ENCODE measurements at regions not wholly inside any gene's neighbourhood (a gene's known extent, or its start where the extent isn't known, plus 50 kb on each side); places are given as distances from the start of the nearest gene placed in this dataset.

- no peak for DNase-seq (ENCODE audit: low spot score)
- Histone ChIP-seq H3K27me3 (ENCODE audit: control insufficient read depth in 4 of 4, insufficient read depth in 4 of 4, low read length in 3 of 4) (no peaks in the 10 kb centered on the region), H3K27ac (ENCODE audit: low read depth in 1 of 2, low read length in 2 of 2) (no peak overlapping the region), H3K9ac (ENCODE audit: low read depth in 1 of 2, low read length in 2 of 2) (no peak overlapping the region), H3K4me3 (ENCODE audit: low read depth in 1 of 3, low read length in 3 of 3) (no peak overlapping the region), H3K36me3 (ENCODE audit: control insufficient read depth in 4 of 4, insufficient read depth in 3 of 4, low read depth in 1 of 4, low read length in 3 of 4) (no peaks in the 10 kb centered on the region), H3K4me1 (ENCODE audit: control insufficient read depth in 4 of 4, insufficient read depth in 4 of 4, low read length in 3 of 4) (no peaks in the 10 kb centered on the region), H3K9me3 (ENCODE audit: control insufficient read depth in 4 of 4, low read length in 3 of 4) (no peaks in the 10 kb centered on the region)
- TF ChIP-seq RAD21 (IDR thresholded peaks at IDR 0.05) (no peak), YY1 (IDR thresholded peaks at IDR 0.05) (no peak), MAX (IDR thresholded peaks at IDR 0.05) (no peak), JUND (IDR thresholded peaks at IDR 0.05) (no peak), GABPA (IDR thresholded peaks at IDR 0.05 in 1 of 2, conservative IDR thresholded peaks at IDR 0.05 in 1 of 2) (no peak), HNF4A (conservative IDR thresholded peaks at IDR 0.05) (no peak), CTCF (IDR thresholded peaks at IDR 0.05; ENCODE audit: low read depth, low read length, missing input control) (no peak), EGR1 (IDR thresholded peaks at IDR 0.05; ENCODE audit: low read depth in 2 of 2) (no peak), SP1 (IDR thresholded peaks at IDR 0.05) (no peak), REST (IDR thresholded peaks at IDR 0.05) (no peak), TAF1 (conservative IDR thresholded peaks at IDR 0.05) (no peak), HNF4G (IDR thresholded peaks at IDR 0.05) (no peak), NR2F2 (IDR thresholded peaks at IDR 0.05) (no peak), ZBTB33 (IDR thresholded peaks at IDR 0.05) (no peak), FOXA1 (IDR thresholded peaks at IDR 0.05) (no peak), ATF3 (IDR thresholded peaks at IDR 0.05) (no peak), RXRA (IDR thresholded peaks at IDR 0.05) (no peak)
These were observed 349.3 kb upstream of the SOX2 start for GRCh38 chr3:181362378-181362777.

GRCh38 chr3:181358562-181358961 lies 353.2 kb upstream of the SOX2 start:
- no peak overlapping the region for H3K4me3 ChIP-seq (ENCODE audit: low read depth in 1 of 3, low read length in 3 of 3)
- no peak for DNase-seq (ENCODE audit: low spot score)
- no peaks in the 10 kb centered on the region for H3K4me1 ChIP-seq (ENCODE audit: control insufficient read depth in 4 of 4, insufficient read depth in 4 of 4, low read length in 3 of 4)
- no peaks in the 10 kb centered on the region for H3K36me3 ChIP-seq (ENCODE audit: control insufficient read depth in 4 of 4, insufficient read depth in 3 of 4, low read depth in 1 of 4, low read length in 3 of 4)
- WGBS: 70% methylated on average over 3 of the region's 3 CpGs
- H3K9me3 ChIP-seq (ENCODE audit: control insufficient read depth in 4 of 4, low read length in 3 of 4): no peaks in the 10 kb centered on the region
- H3K9ac ChIP-seq (ENCODE audit: low read depth in 1 of 2, low read length in 2 of 2): no peak overlapping the region
- H3K27ac ChIP-seq (ENCODE audit: low read depth in 1 of 2, low read length in 2 of 2): no peak overlapping the region
- no peaks in the 10 kb centered on the region for H3K27me3 ChIP-seq (ENCODE audit: control insufficient read depth in 4 of 4, insufficient read depth in 4 of 4, low read length in 3 of 4)
- TF ChIP-seq GABPA (IDR thresholded peaks at IDR 0.05 in 1 of 2, conservative IDR thresholded peaks at IDR 0.05 in 1 of 2): no peak
- no peak for TF ChIP-seq JUND (IDR thresholded peaks at IDR 0.05)
- no peak for TF ChIP-seq SP1 (IDR thresholded peaks at IDR 0.05)
- TF ChIP-seq NR2F2 (IDR thresholded peaks at IDR 0.05): no peak
- no peak for TF ChIP-seq CTCF (IDR thresholded peaks at IDR 0.05; ENCODE audit: low read depth, low read length, missing input control)
- TF ChIP-seq RAD21 (IDR thresholded peaks at IDR 0.05): no peak
- TF ChIP-seq FOXA1 (IDR thresholded peaks at IDR 0.05): no peak
- no peak for TF ChIP-seq YY1 (IDR thresholded peaks at IDR 0.05)
- no peak for TF ChIP-seq HNF4A (conservative IDR thresholded peaks at IDR 0.05)
- no peak for TF ChIP-seq RXRA (IDR thresholded peaks at IDR 0.05)
- TF ChIP-seq REST (IDR thresholded peaks at IDR 0.05): no peak
- no peak for TF ChIP-seq MAX (IDR thresholded peaks at IDR 0.05)
